Panc1 (cell line): ENCODE measurements at regions not wholly inside any gene's neighbourhood (a gene's known extent, or its start where the extent isn't known, plus 50 kb on each side); places are given as distances from the start of the nearest gene placed in this dataset.
A peak's percentile ranks its signal among the peaks of the same experiment; 100 is the strongest.

Experiments
- ATAC-seq: fragments of 200-7000 bp; cut with Tn5 transposase; 2 replicates; pipeline ENCODE4 v1.9.1; 2020; ENCODE audit warnings: mild to moderate bottlenecking, moderate library complexity
- BruUV-seq: library from RNA; stranded (reverse); fragments of 400-500 nt; replicated peaks from 2 replicates; lab custom pipeline; 2021; lab: Mats Ljungman, UMichigan
- CTCF ChIA-PET: fragments of 300-600 bp; sonication (Branson Sonifier 250); formaldehyde crosslinking; loops from one replicate; lab custom pipeline; 2022; ENCODE audit warnings: antibody characterized with exemption; lab: Charles Lee
- POLR2A ChIA-PET: fragments of 300-600 bp; sonication (Branson Sonifier 250); formaldehyde crosslinking; loops from one replicate; lab custom pipeline; 2022; ENCODE audit warnings: antibody characterized with exemption; lab: Charles Lee
- DNase-seq: peaks from one replicate; pipeline ENCODE4 v3.0.0-alpha.2; 2010; ENCODE audit warnings: low read depth, low spot score
- H3K27ac ChIP-seq: 2 replicates; pipeline ENCODE4 v1.5.1; 2011; ENCODE audit warnings: mild to moderate bottlenecking, low read length, inconsistent platforms
- H3K27me3 ChIP-seq: fragments of 200-500 bp; sonication (Bioruptor generic); 2 replicates; pipeline ENCODE4 v1.6.0; 2014; ENCODE audit warnings: low read length, inconsistent platforms; ENCODE audit not compliant: control insufficient read depth, insufficient read depth
- H3K36me3 ChIP-seq: fragments of 200-500 bp; sonication (Bioruptor generic); 2 replicates; pipeline ENCODE4 v1.5.1; 2014; ENCODE audit warnings: inconsistent platforms, mild to moderate bottlenecking, low read length, moderate library complexity; ENCODE audit not compliant: control insufficient read depth, insufficient read depth
- H3K4me1 ChIP-seq: 2 replicates; pipeline ENCODE4 v1.5.1; 2011; ENCODE audit warnings: inconsistent platforms, mild to moderate bottlenecking, low read length, moderate library complexity; ENCODE audit not compliant: control insufficient read depth, insufficient read depth
- H3K4me3 ChIP-seq, 2 experiments: 2 replicates each; pipeline ENCODE4 v1.5.1; 2011 to 2012; ENCODE audit warnings: low read depth in 2 of 2, low read length in 2 of 2, mild to moderate bottlenecking in 2 of 2, inconsistent platforms in 1 of 2, moderate library complexity in 1 of 2
- H3K9me3 ChIP-seq: fragments of 200-500 bp; sonication (Bioruptor generic); 2 replicates; pipeline ENCODE4 v1.5.1; 2014; ENCODE audit warnings: low read depth, mild to moderate bottlenecking, inconsistent platforms, low read length, moderate library complexity; ENCODE audit not compliant: control insufficient read depth, insufficient read depth
- CTCF ChIP-seq: fragments of 450-650 bp; IDR thresholded peaks from 2 replicates; pipeline ENCODE4 v1.5.1; 2017; ENCODE audit warnings: mild to moderate bottlenecking
- POLR2AphosphoS5 ChIP-seq: IDR thresholded peaks from 2 replicates; pipeline ENCODE4 v1.6.1; 2012; ENCODE audit warnings: mild to moderate bottlenecking, low read depth, low read length, moderate library complexity
- REST ChIP-seq, 2 experiments: IDR thresholded peaks; 2 replicates each; pipeline ENCODE4 v1.6.1; 2011 to 2012; ENCODE audit warnings: low read depth in 2 of 2, control low read depth in 1 of 2, low read length in 1 of 2, mild to moderate bottlenecking in 1 of 2, moderate library complexity in 1 of 2; ENCODE audit not compliant: insufficient read depth in 1 of 2
- SIN3A ChIP-seq: IDR thresholded peaks from 2 replicates; pipeline ENCODE4 v1.6.1; 2012; ENCODE audit warnings: low read depth, mild to moderate bottlenecking, low read length, moderate library complexity, borderline replicate concordance; ENCODE audit not compliant: insufficient read depth
- TCF7L2 ChIP-seq: IDR thresholded peaks from 2 replicates; pipeline ENCODE4 v1.6.1; 2011; ENCODE audit warnings: mild to moderate bottlenecking, low read depth, low read length, inconsistent platforms
- in situ Hi-C: cut with HindIII; loops from 2 replicates; pipeline ENCODE4 v1.10.0; 2016; ENCODE audit warnings: low sequenced_read_pairs, low pct_unique_long_range_greater_than_20kb
- intact Hi-C: fragments of 100-400 bp; cut with micrococcal nuclease; formaldehyde crosslinking; loops from one replicate; pipeline ENCODE4 v1.10.0; 2022; ENCODE audit not compliant: unreplicated experiment

- H3K36me3 ChIP-seq, result no peaks in the 10 kb centered on the region
- no peak for DNase-seq
- TF ChIP-seq SIN3A, result no peak
- no peak for TF ChIP-seq REST (IDR thresholded peaks at IDR 0.05; ENCODE audit: insufficient read depth in 1 of 2, low read depth in 2 of 2, low read length in 1 of 2)
- TF ChIP-seq TCF7L2, result no peak
- no peak for TF ChIP-seq POLR2AphosphoS5
- TF ChIP-seq CTCF, result no peak
- no peak overlapping the region for H3K4me3 ChIP-seq
- in situ Hi-C loops, result no loop called here
- no TSS peak for BruUV-seq
- H3K9me3 ChIP-seq, result no peaks in the 10 kb centered on the region
- H3K27ac ChIP-seq, result no peak overlapping the region; the same call in 1 of the 2 replicates
- POLR2A ChIA-PET, result no interaction called here
- no peaks in the 10 kb centered on the region for H3K4me1 ChIP-seq
- intact Hi-C loops, result no loop called here
- no peak for ATAC-seq
- CTCF ChIA-PET, result no interaction called here
- H3K27me3 ChIP-seq, result no peaks in the 10 kb centered on the region
Measured at GRCh38 chr7:81236560-81236959, 317.7 kb upstream of the SEMA3C start.

- H3K4me1 ChIP-seq, result no peaks in the 10 kb centered on the region
- H3K27ac ChIP-seq, result peak overlapping the region; percentile 64; the same call in 1 of the 2 replicates
- ChIA-PET CTCF (no interaction called here), POLR2A (no interaction called here)
- no peak for ATAC-seq
- DNase-seq, result no peak
- H3K9me3 ChIP-seq, result no peaks in the 10 kb centered on the region
- no peak overlapping the region for H3K4me3 ChIP-seq
- BruUV-seq, result no TSS peak
- H3K36me3 ChIP-seq, result no peaks in the 10 kb centered on the region
- H3K27me3 ChIP-seq, result no peaks in the 10 kb centered on the region
- in situ Hi-C loops, result no loop called here
- intact Hi-C loops, result no loop called here
- TF ChIP-seq REST (IDR thresholded peaks at IDR 0.05; ENCODE audit: insufficient read depth in 1 of 2, low read depth in 2 of 2, low read length in 1 of 2), result no peak
Measured at GRCh38 chr7:81235997-81236396, 317.1 kb upstream of the SEMA3C start.
